ENCODE measurements at regions not wholly inside any gene's neighbourhood (a gene's known extent, or its start where the extent isn't known, plus 50 kb on each side); places are given as distances from the start of the nearest gene placed in this dataset.

DNA sequence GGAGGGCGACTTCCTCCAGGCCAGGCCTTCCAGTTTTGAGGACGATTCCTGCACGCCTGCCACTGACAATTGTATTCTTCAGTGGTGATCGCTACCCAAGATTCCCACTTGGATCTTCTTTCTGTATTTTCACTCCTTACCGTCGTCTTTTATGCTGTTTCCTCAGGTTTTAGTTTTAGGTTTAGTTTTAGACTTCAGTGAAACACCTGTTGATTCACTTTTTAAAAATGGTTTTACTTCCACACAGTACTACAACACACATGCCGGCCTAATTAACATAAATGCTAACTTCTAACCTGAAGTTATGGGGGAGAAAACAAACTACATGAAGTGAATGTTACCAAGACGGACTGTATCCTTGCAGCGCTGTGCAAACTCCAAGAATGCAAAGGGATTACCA lies 530.6 kb upstream of the MGMT start:
- DNase-seq (ENCODE audit: low read depth), result no peak

DNA sequence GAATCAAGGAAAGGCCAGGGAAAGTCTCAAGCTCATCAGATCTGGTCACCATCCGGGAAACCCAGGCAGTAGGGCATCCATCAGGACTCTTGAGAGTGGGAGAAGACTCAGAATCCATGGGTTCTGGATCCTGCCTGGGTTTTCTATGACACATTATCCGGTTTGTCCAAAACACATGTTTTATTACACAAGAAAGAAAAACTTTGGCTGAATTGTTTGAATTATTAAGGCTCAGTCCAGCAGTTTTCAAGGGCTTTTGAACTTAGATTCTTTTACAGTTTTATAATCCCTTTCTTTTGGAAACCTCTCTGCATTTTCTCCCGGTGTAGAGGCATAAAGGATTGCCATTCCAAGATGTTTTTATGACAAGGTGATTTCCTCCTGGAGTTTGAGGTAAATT lies 528.5 kb upstream of the MGMT start:
- DNase-seq (ENCODE audit: low read depth), result no peak

DNA sequence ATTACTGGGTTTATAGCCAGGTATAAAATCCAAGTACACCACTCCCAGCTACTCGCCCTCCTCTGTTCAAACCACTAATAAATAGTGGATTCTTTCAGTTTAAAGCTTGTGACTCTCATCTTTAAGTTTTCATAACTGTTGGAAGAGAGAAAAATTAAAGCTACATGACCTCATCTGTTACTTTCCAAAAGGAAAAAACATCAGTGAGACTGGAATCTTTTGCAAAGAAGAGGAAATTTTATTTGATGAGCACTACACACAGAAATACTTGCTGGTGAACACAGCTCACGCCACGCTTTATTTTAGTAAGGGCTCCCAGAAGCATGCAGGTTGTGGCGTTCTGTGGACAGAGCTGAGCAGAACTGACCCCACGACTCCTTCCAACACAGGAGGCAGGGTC lies 527.0 kb upstream of the MGMT start:
- DNase-seq (ENCODE audit: low read depth), result no peak

DNA sequence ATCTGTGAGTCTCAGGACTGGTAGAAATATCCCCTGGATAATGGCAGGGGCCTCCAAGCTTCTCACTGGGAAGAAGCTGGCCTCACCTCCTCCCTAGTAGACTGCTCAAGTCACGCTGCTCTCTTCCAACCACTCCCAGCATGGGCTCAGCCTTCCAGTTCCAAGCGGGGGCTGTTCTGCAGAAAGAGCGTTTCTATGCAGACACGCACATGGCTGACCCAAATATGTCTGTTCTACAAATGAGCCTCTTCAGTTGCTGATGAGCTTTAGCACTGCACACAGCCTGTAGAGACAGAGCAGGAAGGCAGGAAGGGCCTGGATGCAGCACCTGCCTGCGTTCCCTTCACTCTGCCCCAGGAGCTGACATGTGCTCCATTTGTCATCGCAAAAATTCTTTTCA lies 523.9 kb upstream of the MGMT start:
- DNase-seq (ENCODE audit: low read depth), result no peak

DNA sequence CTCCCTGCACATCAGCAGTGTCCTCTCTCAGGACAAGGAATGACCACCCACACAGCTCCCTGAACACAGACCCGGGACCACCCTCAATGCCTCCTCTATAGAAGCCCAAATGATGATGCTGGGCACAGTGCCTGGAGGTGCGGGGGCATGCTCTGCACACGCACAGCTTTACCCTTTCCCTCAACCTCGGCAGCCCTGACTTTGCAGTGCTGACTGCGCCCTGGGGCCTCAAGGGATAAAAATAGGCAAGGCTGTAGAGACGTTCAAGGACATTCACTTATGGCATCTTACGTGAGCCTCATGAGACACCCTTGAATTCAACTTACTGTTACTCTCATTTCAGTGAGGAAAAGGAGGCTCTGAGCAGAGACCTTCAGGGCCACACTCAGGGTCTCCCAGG lies 521.6 kb upstream of the MGMT start:
- no peak for DNase-seq (ENCODE audit: low read depth)

DNA sequence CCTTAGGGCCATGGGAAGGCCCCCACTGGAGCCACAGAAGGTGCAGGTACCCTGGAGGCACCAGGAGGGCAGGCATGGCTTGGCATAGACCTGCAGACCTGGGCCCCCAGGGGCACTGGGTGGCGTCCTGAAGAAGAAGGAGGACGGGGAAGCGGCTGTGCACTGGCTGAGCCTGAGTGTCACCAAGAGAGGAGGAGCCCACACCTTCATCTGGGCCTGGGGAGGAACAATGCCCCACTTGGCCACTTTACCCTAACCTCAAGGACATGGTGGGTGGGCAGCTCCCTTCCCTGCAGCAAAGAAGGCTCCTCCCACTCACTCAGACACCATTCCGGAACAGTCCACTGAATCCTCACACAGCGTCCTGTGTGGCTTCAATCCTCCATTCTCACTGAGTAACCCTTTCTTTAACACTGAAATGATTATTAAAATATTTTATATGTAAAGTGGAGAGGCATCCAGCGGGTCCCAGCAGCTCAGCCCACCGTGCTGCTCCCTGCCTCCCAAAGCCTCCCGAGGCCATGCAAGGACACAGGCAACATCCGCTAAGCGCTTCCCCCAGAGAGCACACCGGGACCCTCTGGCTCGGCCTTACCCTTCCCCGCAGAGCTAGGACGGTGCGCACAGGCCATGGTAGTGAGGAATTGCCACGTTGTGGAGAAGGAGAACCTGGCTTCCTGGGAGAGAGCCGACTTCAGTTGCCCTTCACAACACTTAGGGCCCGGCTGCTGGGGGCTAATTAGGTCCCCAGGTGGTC lies 516.7 kb upstream of the MGMT start:
- no peak for DNase-seq (ENCODE audit: low read depth)

DNA sequence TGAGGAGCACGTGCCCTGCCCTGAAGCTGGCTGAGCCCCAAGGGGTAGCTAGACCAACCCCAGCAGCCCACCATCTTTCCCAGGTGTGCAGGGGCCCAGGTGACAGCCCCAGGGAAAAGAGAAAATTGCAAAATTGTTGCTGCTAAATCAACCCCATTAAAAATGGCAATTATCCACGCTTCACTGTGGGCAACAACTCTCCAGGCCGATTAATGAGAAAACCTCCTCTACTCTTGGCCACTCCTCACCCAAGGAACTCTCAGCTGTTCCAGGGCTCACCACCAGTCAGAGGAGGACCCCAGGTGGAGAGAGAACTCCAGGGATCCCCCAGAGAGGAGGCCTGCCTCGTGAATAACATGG lies 516.1 kb upstream of the MGMT start:
- no peak for DNase-seq (ENCODE audit: low read depth)

DNA sequence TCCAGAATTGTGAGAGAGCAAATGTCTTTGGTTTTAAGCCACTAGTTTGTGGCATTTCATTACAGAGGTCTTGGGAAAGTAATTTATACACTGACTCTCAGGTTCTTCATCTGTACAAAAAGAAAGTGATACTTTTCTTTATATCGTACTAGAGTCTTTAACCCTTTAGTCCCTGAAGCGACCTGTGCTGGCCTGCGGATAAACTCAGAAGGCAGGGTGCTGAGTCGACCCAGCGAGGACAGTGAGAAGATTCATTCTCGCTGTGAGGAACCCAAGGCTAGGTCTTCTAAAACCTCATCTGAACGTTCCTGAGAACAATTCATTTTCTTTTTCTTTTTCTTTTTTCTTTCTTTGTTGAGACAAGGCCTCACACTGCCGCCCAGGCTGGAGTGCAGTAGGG lies 514.2 kb upstream of the MGMT start:
- DNase-seq (ENCODE audit: low read depth), result no peak

DNA sequence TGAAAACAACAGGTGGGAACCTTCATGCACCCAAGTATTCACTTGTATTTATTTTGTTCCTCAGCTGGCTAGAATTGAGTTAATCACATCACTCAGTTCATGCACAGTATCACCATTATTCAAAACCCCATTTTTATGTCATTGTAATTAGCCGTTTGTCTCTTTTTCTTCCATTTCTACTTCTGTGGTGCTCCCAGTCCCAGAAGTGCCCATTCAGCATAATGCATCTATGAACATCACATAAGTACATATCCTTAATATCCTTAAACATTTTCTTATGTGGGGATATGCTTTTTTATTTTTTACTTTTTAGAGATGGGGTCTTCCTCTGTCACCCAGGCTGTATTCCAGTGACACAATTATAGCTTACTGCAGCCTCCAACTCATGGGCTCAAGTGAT lies 510.9 kb upstream of the MGMT start:
- DNase-seq (ENCODE audit: low read depth), result no peak

DNA sequence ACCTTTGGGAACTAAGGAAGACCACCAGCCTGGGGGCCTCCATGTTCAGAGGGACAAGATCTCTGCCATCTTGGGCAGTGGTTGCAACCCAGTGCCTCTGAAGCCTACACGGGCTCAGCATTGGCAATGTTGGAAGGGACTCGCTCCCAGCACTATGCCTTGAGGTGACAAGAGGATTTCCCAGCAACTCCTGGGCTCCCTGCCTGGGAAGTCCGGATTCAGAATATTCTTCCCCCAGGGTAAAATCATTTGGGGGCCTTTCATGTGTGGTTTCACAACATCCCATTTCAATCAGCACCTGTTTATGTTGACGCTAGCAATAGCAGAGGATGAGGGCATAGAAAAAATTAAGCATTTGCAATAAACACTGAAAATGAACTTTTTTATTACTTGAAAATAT lies 509.8 kb upstream of the MGMT start:
- DNase-seq (ENCODE audit: low read depth), result no peak

DNA sequence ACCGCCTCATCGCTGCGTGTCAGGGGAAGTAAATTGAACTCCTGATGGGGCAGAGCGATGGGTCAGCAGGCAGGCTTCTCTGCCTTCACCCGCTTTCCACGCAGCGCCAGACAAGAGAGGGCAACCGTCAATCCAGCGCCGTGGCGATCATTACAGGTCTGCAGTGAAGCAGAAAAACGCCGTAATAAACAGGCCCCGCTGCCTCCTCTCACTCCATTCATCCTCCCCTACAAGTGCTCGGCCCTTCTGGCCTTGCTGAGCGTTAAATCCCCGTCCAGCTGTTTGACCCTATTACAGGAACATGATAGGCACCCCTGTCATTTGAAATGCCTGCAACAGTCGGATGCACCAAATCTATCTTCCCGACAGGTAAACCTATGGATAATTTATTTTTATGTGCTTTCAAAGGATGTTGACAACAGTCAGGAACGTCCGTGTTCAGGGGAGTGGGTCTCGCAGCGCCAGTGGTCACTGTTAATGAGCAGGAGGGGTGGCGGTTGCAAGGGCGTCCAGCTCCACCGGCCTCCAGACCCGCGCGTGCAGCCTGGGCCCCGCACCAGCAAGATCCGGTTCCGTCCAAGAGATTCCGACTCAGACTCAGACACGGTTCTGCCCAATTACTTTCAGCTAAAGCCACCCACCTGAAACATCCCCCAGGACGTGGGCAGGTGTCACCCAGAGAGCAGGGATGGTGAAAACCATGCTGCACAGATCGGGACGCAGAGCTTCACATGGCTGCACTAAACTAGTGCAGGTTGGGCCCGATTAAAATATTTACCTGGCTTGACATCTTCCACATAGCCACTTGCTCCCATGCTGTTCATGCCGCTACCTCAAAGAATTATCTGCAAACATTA lies 508.0 kb upstream of the MGMT start:
- no peak for DNase-seq (ENCODE audit: low read depth)

DNA sequence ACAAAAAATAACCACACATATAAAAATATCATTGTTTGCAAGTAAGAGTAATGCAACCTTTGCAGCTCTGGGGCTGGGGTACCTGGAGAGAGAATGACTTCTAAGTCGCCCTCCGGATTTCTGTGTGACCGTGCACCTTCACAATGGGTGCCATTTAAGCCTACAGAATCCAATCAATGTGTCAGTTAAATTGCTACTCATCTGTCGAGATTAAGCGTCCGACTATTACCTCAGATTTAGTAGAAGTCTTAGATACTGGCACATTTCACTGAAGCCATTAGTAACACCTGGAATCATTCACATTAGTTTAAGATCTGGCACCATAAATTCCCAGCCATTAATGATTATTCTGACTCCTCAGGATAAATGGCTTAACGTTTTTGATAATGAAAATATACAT lies 507.3 kb upstream of the MGMT start:
- no peak for DNase-seq (ENCODE audit: low read depth)

DNA sequence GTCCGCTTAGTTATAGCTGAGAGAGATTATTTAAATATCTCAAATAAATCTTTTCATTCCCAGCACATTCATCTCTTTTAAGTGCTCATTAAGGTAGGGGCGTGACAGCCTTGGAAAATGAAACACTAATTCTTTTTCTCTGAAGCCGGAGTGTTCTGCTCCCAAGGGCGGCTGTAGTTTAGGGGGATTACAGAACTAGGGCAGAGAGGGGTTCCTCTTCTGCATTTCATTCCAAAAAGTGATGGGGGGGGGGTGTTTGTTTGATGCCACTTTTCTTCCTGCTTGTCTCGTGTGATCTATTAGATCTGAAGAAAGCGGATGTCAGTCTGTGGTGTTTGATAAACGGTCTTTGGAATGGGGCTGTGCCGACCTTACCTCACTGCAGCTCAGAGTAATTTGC lies 506.5 kb upstream of the MGMT start:
- no peak for DNase-seq (ENCODE audit: low read depth)

DNA sequence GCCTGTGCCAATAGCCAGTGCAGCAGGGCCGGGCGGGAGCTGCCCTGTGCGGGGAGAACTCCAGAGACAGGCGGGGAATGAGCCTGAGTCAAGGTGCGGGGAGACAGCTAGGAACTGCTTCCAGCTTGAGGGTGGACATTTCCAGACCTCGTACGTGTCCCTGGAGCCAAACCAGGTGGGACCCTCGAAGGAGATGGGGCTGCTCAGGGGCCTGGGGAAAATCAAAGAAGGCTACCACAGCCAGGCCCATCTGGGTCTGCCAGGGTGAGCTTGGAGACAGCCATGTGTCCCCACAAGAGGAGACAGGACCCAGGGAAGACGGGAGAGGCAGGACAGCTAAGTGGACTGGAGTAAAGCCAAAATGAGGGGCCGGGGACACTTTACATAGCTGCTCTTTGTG lies 504.9 kb upstream of the MGMT start:
- no peak for DNase-seq (ENCODE audit: low read depth)

DNA sequence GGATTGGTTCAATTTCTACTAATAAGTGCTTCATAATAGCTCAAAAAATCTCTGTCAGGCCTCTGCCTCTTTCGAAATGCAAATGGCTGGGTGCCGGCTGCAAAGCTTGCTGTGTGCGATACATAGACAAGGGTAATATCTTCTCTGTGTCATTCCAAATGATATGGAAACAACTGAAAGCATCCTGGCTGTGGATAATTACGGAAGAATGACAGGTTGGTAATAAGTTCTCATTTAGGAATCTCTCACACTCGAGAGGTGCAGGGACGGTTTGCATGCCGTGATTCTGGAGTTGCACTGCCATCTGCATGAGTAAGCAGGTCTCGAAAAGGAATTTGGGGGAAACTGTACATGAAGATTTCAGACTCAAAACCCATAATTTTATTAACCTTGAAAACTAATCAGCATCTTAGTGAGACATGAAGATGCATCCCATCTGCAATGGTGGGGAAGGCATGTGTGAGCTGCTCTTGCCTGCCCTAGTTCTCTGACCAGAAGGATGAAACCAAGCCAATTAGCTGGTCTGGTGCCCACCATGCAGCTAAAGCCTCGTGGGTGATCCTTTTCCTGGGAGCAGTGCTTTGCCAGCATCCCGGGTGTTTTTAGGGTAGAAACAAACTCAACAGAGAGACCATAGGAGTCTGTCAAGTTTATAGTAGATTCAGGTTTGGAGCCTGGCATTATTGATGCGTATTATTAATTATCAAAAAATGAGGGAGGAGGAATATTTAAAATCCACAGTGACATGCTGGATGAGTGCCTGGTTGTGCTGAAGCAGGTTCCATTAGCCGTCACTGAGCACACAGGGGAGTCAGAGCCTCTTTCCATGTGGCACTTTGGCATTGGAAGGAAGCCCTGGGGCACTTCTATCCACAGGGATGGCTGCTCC lies 503.6 kb upstream of the MGMT start:
- no peak for DNase-seq (ENCODE audit: low read depth)

DNA sequence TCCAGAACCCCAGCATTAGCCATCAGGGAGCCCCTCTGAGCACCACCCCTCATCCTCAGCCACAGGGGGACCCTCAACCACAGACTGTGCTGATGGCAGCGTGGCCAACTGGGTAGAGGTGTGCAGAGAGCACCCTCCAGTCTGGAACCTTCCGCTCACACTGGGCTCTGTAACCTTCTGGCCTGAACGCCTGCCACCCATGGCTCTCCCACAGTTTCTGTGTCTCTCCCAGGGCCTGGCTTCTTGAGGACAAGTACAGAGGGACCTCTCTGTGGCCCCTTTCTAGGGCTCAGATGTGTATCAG lies 503.0 kb upstream of the MGMT start:
- DNase-seq (ENCODE audit: low read depth), result no peak

DNA sequence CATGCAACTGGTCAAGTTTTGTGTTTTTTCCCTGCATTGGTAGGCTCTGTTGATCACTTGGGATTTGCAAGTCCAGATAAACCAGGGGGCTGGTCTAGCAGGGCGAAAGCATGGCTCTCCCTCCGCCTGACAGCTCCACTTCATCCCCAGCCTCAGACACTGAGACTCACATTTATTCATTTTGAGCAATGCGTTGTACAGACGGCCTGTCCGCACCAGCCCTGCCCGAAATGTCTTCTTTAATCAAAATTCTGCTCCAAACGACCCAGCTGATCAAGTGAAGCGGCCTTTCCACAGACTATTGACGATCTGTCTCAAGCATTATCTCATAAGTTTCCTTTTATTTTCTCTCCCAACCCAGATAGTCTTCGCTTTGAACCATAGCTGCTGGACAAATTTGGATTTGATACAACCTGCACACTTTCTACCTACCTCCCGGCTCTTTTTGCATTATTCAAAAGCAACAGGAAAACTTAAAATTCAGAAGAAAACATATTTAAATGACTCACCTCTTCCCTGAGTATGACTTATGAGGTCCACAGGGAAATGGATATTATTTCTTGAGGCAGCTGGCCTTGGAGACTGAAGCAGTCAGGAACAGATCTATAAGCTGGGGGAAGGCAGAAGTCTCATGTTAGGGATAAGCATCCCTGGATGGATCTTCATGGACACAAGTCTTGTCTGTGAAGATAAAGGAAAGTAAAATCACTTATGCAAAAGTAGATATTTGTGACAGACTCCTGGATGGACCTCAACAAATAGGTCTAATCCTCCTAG lies 498.9 kb upstream of the MGMT start:
- DNase-seq (ENCODE audit: low read depth), result no peak

DNA sequence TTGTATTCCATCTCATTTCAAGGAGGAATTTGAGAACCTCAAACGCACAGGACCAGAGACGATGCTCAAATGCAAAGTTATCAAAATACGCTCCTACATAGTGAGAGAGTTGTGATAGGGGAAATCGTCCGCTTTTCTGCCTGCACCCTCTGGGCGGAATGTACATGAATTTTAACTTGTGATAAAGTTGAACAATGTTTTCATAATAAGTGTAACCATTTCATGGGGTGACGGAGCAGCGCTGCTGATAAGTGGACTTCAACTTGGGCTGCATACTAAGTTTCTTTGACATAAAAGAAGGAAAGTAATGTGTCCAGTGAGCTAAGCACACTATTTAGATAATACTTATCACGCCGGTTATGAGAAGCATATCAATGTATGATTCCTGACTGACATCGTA lies 497.5 kb upstream of the MGMT start:
- no peak for DNase-seq (ENCODE audit: low read depth)

DNA sequence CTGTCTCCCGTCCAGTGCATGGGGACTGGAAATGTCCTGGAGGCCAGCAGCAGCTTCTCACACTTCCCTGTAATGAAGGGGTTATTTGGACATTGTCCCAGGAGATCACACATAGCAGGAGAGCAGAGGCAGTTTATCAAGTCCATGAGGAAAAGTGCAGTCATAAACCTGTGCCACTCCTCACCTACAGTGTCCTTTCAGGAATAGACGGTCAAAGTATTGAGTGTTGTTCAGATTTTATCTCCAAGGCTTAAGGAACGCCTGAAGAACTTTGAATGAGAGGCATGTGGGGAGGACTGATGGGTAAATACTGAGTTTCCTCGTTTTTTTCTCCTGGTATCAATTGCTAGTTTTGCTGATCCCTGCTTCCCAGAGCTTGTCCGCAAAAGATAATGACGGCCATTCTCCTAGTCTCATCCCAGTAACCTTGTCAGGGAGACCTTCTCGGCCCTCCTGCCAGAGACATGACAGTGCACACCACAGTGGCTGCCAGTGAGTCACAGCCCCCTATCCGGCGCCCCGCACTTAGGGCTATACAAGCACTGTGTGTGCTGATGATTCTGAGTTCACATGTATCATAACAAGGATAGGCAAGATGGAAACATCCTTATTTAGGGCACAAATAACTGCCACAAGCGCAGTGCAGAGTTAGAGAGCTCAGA lies 495.5 kb upstream of the MGMT start:
- DNase-seq (ENCODE audit: low read depth), result no peak

DNA sequence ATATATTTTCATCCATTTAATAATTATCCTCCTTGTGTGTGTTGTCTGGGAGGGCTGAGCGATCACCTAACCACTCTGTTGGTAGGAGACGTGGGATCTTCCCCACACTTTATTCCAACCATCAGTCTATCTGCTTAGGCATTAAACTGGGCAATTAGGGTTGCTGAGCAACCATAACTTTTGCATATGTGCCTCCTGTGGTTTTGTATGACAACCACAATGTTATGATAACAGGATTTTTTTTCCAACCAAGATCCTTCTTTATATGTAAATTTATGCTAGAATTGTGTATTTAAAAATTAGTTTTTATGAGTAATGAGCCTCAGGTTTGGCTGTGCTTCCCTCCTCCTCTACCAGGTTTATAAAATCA lies 495.0 kb upstream of the MGMT start:
- no peak for DNase-seq (ENCODE audit: low read depth)

DNA sequence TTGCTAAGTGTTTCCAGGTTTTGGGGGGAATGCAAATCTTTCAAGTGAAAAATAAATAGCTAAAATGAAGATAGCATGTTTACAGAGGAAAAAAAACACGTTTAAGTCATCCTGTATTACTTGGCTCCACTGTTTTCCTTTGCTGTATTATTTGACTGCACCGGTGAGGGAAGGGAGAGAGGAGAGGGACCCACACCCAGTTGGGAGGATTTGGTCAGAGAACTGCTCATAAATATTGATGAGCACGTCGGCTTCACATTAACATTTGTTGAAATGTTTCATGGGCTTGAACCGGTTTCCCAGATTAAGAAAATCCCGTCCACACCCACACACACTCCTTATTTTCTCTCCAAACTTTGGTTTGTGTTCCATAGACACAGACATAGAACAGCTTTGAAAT lies 493.8 kb upstream of the MGMT start:
- no peak for DNase-seq (ENCODE audit: low read depth)

DNA sequence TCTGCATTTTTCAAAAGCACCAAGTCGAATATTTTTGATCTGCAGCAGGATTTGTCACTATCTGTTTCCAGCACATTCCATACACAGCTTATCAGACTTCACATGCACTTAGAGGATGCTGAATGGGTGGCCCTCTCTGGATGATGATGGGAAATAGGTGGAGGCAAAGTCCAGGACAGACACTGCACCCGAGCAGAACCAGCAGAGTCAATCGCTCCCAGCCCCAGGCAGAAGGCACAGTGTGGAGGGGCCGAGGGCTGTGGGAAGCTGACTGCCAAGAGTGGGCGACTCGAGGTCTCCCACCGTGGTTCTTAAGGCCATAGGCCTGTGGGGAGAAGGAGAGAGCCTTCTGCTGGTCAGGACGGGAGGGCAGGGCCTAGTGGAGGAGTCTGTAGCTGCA lies 490.2 kb upstream of the MGMT start:
- no peak for DNase-seq (ENCODE audit: low read depth)

Measured in stimulated activated CD8-positive, alpha-beta memory T cell treated with anti-CD3 and anti-CD28 coated beads, Interleukin-7, amount 100 ng/mL, for 24 hours (primary cell).